ENCODE measurements at regions not wholly inside any gene's neighbourhood (a gene's known extent, or its start where the extent isn't known, plus 50 kb on each side); places are given as distances from the start of the nearest gene placed in this dataset.

GRCh38 chr10:120392245-120392644, 64.8 kb upstream of the PLPP4 start:
- no peak overlapping the region for H3K4me3 ChIP-seq (ENCODE audit: low read depth, low read length)
- no peak for DNase-seq (ENCODE audit: low read depth)
- TF ChIP-seq CTCF (conservative IDR thresholded peaks at IDR 0.05; ENCODE audit: low read depth, low read length) = no peak

- no peak for TF ChIP-seq CTCF (conservative IDR thresholded peaks at IDR 0.05; ENCODE audit: low read depth, low read length)
- no peak overlapping the region for H3K4me3 ChIP-seq (ENCODE audit: low read depth, low read length)
- DNase-seq (ENCODE audit: low read depth) = no peak
Observed at GRCh38 chr10:120392671-120393079, 64.4 kb upstream of the PLPP4 start.

GRCh38 chr10:120394446-120394845, 62.6 kb upstream of the PLPP4 start:
- no peak for TF ChIP-seq CTCF (conservative IDR thresholded peaks at IDR 0.05; ENCODE audit: low read depth, low read length)
- no peak overlapping the region for H3K4me3 ChIP-seq (ENCODE audit: low read depth, low read length)
- peak; percentile 47 for DNase-seq (ENCODE audit: low read depth)

GRCh38 chr10:120396228-120396627, 60.8 kb upstream of the PLPP4 start:
- no peak overlapping the region for H3K4me3 ChIP-seq (ENCODE audit: low read depth, low read length)
- TF ChIP-seq CTCF (conservative IDR thresholded peaks at IDR 0.05; ENCODE audit: low read depth, low read length) = no peak
- no peak for DNase-seq (ENCODE audit: low read depth)

- no peak for DNase-seq (ENCODE audit: low read depth)
- H3K4me3 ChIP-seq (ENCODE audit: low read depth, low read length) = no peak overlapping the region
- TF ChIP-seq CTCF (conservative IDR thresholded peaks at IDR 0.05; ENCODE audit: low read depth, low read length) = no peak
Observed at GRCh38 chr10:120398180-120398579, 58.8 kb upstream of the PLPP4 start.

GRCh38 chr10:120400601-120401000, 56.4 kb upstream of the PLPP4 start:
- peak; percentile 76 for DNase-seq (ENCODE audit: low read depth)
- no peak overlapping the region for H3K4me3 ChIP-seq (ENCODE audit: low read depth, low read length)
- TF ChIP-seq CTCF (conservative IDR thresholded peaks at IDR 0.05; ENCODE audit: low read depth, low read length) = no peak

GRCh38 chr10:120402147-120402766, 54.8 kb upstream of the PLPP4 start:
- DNase-seq (ENCODE audit: low read depth) = peak; percentile 42
- no peak overlapping the region for H3K4me3 ChIP-seq (ENCODE audit: low read depth, low read length)
- TF ChIP-seq CTCF (conservative IDR thresholded peaks at IDR 0.05; ENCODE audit: low read depth, low read length) = no peak

Data from choroid plexus epithelial cell (primary cell).